SK-N-SH treated with all-trans-retinoic acid at 6 μM for 48 hours (cell line): ENCODE measurements at regions not wholly inside any gene's neighbourhood (a gene's known extent, or its start where the extent isn't known, plus 50 kb on each side); places are given as distances from the start of the nearest gene placed in this dataset.

ENCODE experiments used
- ATAC-seq: fragments of 200-7000 bp; cut with Tn5 transposase; 3 replicates; pipeline ENCODE4 v1.9.1; 2020; ENCODE audit warnings: mild to moderate bottlenecking, moderate library complexity
- BACH2 ChIP-seq: fragments of 250-450 bp; sonication (Bioruptor Pico); IDR thresholded peaks from 2 replicates; pipeline ENCODE4 v1.9.0; 2021; ENCODE audit warnings: mild to moderate bottlenecking, borderline replicate concordance
- CSDC2 ChIP-seq: fragments of 250-450 bp; sonication (Bioruptor Pico); IDR thresholded peaks from 2 replicates; pipeline ENCODE4 v1.5.0; 2020; ENCODE audit warnings: mild to moderate bottlenecking, moderate library complexity
- ESRRG ChIP-seq: fragments of 250-450 bp; sonication (Bioruptor Pico); IDR thresholded peaks from 2 replicates; pipeline ENCODE4 v1.6.1; 2021; ENCODE audit warnings: mild to moderate bottlenecking
- GLIS3 ChIP-seq: fragments of 250-450 bp; sonication (Bioruptor Pico); IDR thresholded peaks from 2 replicates; pipeline ENCODE4 v1.5.0; 2020; ENCODE audit warnings: mild to moderate bottlenecking, moderate library complexity
- ISL1 ChIP-seq: fragments of 250-450 bp; sonication (Bioruptor Pico); IDR thresholded peaks from 2 replicates; pipeline ENCODE4 v2.1.2; 2022; ENCODE audit warnings: mild to moderate bottlenecking, moderate library complexity
- OSR1 ChIP-seq: fragments of 250-450 bp; sonication (Bioruptor Pico); IDR thresholded peaks from 2 replicates; pipeline ENCODE4 v1.8.0; 2022; ENCODE audit warnings: moderate library complexity, mild to moderate bottlenecking, inconsistent platforms
- RARB ChIP-seq: fragments of 250-450 bp; sonication (Bioruptor Pico); IDR thresholded peaks from 2 replicates; pipeline ENCODE4 v1.8.0; 2021; ENCODE audit warnings: mild to moderate bottlenecking, moderate library complexity
- SNAI2 ChIP-seq: fragments of 250-450 bp; sonication (Bioruptor Pico); IDR thresholded peaks from 2 replicates; pipeline ENCODE4 v1.5.0; 2020; ENCODE audit warnings: mild to moderate bottlenecking, moderate library complexity
- TCF4 ChIP-seq: fragments of 250-450 bp; sonication (Bioruptor Pico); IDR thresholded peaks from 2 replicates; pipeline ENCODE4 v1.8.0; 2021; ENCODE audit warnings: mild to moderate bottlenecking, moderate library complexity, borderline replicate concordance
- ZFP3 ChIP-seq: fragments of 250-450 bp; sonication (Bioruptor Pico); IDR thresholded peaks from 2 replicates; pipeline ENCODE4 v1.5.0; 2020; ENCODE audit warnings: mild to moderate bottlenecking, moderate library complexity
- ZNF565 ChIP-seq: fragments of 450-650 bp; formaldehyde crosslinking; conservative IDR thresholded peaks from 2 replicates; pipeline ENCODE4 v1.5.0; 2020; ENCODE audit warnings: low read depth, mild to moderate bottlenecking, moderate library complexity
- ZNF70 ChIP-seq: fragments of 450-650 bp; formaldehyde crosslinking; IDR thresholded peaks from 2 replicates; pipeline ENCODE4 v1.5.0; 2020; ENCODE audit warnings: mild to moderate bottlenecking, moderate library complexity
- ZNF8 ChIP-seq: fragments of 450-650 bp; formaldehyde crosslinking; IDR thresholded peaks from 2 replicates; pipeline ENCODE4 v1.5.0; 2020; ENCODE audit warnings: mild to moderate bottlenecking, moderate library complexity
- TF ChIP-seq, protein P1 (sequence below): fragments of 250-450 bp; sonication (Bioruptor Pico); IDR thresholded peaks from 2 replicates; pipeline ENCODE4 v1.5.0; 2020; ENCODE audit warnings: mild to moderate bottlenecking, moderate library complexity
- TF ChIP-seq, protein P2 (sequence below): fragments of 250-450 bp; sonication (Bioruptor Pico); IDR thresholded peaks from 2 replicates; pipeline ENCODE4 v1.8.0; 2020; ENCODE audit warnings: mild to moderate bottlenecking, moderate library complexity, borderline replicate concordance
- TF ChIP-seq, protein P3 (sequence below): fragments of 250-450 bp; sonication (Bioruptor Pico); IDR thresholded peaks from 2 replicates; pipeline ENCODE4 v1.5.1; 2021; ENCODE audit warnings: mild to moderate bottlenecking, moderate library complexity
- TF ChIP-seq, protein P4 (sequence below): fragments of 250-450 bp; sonication (Bioruptor Pico); IDR thresholded peaks from 2 replicates; pipeline ENCODE4 v1.8.0; 2021; ENCODE audit warnings: low read depth, mild to moderate bottlenecking, moderate library complexity, borderline replicate concordance

DNA sequence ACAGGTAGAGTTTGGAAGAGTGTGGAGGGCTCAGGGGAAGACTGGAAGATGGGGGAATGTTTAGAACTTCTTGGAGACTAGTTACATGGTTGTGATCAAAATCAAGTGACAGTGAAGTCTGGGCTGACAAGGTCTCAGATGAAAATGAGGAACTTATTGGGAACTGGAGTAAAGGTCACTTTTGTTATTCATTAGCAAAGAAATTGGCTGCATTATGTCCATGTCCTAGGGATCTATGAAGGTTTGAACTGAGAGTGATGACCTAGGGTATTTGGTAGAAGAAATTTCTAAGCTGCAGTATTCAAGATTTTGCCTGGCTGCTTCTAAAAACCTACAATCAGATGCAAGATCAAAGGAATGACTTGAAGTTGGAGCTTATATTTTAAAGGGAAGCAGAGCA lies 747.1 kb downstream of the KCNJ2 start (continued):
- TF ChIP-seq, protein P1, sequence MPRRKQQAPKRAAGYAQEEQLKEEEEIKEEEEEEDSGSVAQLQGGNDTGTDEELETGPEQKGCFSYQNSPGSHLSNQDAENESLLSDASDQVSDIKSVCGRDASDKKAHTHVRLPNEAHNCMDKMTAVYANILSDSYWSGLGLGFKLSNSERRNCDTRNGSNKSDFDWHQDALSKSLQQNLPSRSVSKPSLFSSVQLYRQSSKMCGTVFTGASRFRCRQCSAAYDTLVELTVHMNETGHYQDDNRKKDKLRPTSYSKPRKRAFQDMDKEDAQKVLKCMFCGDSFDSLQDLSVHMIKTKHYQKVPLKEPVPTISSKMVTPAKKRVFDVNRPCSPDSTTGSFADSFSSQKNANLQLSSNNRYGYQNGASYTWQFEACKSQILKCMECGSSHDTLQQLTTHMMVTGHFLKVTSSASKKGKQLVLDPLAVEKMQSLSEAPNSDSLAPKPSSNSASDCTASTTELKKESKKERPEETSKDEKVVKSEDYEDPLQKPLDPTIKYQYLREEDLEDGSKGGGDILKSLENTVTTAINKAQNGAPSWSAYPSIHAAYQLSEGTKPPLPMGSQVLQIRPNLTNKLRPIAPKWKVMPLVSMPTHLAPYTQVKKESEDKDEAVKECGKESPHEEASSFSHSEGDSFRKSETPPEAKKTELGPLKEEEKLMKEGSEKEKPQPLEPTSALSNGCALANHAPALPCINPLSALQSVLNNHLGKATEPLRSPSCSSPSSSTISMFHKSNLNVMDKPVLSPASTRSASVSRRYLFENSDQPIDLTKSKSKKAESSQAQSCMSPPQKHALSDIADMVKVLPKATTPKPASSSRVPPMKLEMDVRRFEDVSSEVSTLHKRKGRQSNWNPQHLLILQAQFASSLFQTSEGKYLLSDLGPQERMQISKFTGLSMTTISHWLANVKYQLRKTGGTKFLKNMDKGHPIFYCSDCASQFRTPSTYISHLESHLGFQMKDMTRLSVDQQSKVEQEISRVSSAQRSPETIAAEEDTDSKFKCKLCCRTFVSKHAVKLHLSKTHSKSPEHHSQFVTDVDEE (CRISPR knock-in tag): no peak
- TF ChIP-seq ESRRG (CRISPR knock-in tag) (no peak), CSDC2 (no peak)

DNA sequence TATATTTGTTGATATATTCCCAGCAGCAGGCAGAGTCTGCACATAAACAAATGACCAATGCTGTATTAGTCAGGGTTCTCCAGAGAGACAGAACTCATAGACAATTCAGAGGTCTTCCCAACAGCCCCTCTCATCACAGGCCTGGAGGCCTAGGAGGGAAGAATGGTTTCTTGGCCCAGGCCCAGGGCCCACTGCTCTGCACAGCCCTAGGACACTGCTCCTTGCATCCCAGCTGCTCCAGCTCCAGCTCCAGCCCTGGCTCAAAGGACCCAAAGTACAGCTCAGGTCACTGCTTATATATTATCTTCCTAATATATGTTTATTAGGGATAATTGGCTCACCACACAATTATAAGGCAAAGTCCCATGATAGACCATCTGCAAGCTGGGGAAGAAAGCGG lies 749.9 kb downstream of the KCNJ2 start:
- no peak for TF ChIP-seq CSDC2
- TF ChIP-seq SNAI2: no peak
- TF ChIP-seq RARB (CRISPR knock-in tag): no peak
- TF ChIP-seq GLIS3 (CRISPR knock-in tag): no peak
- no peak for TF ChIP-seq BACH2 (CRISPR knock-in tag)
- no peak for TF ChIP-seq ZFP3 (CRISPR knock-in tag)
- no peak for TF ChIP-seq ISL1 (CRISPR knock-in tag)
- TF ChIP-seq ZNF70 (CRISPR knock-in tag): no peak
- TF ChIP-seq, protein P2, sequence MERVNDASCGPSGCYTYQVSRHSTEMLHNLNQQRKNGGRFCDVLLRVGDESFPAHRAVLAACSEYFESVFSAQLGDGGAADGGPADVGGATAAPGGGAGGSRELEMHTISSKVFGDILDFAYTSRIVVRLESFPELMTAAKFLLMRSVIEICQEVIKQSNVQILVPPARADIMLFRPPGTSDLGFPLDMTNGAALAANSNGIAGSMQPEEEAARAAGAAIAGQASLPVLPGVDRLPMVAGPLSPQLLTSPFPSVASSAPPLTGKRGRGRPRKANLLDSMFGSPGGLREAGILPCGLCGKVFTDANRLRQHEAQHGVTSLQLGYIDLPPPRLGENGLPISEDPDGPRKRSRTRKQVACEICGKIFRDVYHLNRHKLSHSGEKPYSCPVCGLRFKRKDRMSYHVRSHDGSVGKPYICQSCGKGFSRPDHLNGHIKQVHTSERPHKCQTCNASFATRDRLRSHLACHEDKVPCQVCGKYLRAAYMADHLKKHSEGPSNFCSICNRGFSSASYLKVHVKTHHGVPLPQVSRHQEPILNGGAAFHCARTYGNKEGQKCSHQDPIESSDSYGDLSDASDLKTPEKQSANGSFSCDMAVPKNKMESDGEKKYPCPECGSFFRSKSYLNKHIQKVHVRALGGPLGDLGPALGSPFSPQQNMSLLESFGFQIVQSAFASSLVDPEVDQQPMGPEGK: no peak
- TF ChIP-seq ZNF565: no peak
- no peak for TF ChIP-seq TCF4 (CRISPR knock-in tag)
- TF ChIP-seq, protein P3, sequence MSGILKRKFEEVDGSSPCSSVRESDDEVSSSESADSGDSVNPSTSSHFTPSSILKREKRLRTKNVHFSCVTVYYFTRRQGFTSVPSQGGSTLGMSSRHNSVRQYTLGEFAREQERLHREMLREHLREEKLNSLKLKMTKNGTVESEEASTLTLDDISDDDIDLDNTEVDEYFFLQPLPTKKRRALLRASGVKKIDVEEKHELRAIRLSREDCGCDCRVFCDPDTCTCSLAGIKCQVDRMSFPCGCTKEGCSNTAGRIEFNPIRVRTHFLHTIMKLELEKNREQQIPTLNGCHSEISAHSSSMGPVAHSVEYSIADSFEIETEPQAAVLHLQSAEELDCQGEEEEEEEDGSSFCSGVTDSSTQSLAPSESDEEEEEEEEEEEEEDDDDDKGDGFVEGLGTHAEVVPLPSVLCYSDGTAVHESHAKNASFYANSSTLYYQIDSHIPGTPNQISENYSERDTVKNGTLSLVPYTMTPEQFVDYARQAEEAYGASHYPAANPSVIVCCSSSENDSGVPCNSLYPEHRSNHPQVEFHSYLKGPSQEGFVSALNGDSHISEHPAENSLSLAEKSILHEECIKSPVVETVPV (CRISPR knock-in tag): no peak
- TF ChIP-seq, protein P1 (CRISPR knock-in tag): no peak
- no peak for TF ChIP-seq ZNF8
- TF ChIP-seq OSR1 (CRISPR knock-in tag): no peak
- TF ChIP-seq, protein P4, sequence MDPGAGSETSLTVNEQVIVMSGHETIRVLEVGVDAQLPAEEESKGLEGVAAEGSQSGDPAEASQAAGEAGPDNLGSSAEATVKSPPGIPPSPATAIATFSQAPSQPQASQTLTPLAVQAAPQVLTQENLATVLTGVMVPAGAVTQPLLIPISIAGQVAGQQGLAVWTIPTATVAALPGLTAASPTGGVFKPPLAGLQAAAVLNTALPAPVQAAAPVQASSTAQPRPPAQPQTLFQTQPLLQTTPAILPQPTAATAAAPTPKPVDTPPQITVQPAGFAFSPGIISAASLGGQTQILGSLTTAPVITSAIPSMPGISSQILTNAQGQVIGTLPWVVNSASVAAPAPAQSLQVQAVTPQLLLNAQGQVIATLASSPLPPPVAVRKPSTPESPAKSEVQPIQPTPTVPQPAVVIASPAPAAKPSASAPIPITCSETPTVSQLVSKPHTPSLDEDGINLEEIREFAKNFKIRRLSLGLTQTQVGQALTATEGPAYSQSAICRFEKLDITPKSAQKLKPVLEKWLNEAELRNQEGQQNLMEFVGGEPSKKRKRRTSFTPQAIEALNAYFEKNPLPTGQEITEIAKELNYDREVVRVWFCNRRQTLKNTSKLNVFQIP (CRISPR knock-in tag): no peak
- TF ChIP-seq, all 23 proteins: peak for 0
- ATAC-seq: no peak

DNA sequence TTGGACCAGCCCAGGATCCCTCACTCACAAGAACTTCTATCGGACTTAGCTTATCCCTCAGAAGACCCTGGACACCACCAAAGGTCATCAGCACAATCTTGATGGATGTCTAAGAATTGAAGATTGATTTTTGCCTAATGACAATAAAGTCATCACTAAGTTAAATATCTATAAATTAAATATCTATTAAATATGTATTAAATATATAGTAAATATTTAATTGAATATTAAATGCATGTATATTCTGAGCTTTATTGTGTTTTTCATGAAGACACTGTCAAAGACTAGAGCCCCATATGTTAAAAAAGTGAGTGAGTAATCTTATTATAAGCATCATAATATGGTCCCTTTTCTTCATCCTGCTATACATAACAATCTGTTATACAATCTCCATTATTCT lies 751.1 kb downstream of the KCNJ2 start:
- TF ChIP-seq, protein P3 (CRISPR knock-in tag): no peak
- ATAC-seq: no peak
